ENCODE measurements at regions not wholly inside any gene's neighbourhood (a gene's known extent, or its start where the extent isn't known, plus 50 kb on each side); places are given as distances from the start of the nearest gene placed in this dataset.

DNA sequence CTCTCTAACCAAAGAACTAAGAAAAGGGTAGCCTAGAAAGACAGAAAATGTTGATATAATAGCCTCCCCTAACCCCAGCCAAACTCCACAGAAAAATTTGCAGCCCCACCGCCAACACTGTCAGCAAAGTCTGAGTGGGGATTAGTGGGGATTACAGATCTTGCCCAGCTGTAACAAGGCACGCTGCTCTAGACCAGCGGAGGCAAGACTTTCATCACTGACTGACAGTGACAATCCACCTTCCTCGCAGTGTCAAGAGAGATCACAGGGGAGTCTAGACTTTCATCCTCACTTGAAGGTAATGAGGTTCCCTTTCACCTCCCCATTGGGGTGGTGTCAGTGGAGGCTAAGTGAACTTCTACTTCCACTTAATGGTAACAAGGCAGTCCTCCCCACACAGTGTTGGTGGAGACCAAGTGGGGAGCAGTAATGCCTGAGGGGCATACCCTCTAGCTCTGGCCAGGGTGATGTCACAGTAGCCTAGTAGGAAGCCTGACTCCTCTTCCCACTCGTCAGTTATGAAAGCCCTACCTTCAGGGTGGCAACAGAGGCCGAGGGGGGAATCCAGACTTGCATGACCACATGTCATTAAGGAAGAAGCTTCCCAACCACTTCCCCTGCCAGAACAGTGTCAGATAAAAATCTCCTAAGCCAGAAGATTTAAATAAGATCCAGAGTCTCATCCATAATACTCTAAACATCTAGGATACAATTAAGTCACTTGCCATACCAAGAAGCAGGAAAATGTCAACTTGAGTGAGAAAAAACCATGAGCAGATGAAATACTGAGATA is 91.7 kb upstream of the RASSF8 start:
- H3K4me1 ChIP-seq = no peaks in the 10 kb centered on the region
- TF ChIP-seq POLR2A (IDR thresholded peaks at IDR 0.05) = no peak
- TF ChIP-seq, protein P1, sequence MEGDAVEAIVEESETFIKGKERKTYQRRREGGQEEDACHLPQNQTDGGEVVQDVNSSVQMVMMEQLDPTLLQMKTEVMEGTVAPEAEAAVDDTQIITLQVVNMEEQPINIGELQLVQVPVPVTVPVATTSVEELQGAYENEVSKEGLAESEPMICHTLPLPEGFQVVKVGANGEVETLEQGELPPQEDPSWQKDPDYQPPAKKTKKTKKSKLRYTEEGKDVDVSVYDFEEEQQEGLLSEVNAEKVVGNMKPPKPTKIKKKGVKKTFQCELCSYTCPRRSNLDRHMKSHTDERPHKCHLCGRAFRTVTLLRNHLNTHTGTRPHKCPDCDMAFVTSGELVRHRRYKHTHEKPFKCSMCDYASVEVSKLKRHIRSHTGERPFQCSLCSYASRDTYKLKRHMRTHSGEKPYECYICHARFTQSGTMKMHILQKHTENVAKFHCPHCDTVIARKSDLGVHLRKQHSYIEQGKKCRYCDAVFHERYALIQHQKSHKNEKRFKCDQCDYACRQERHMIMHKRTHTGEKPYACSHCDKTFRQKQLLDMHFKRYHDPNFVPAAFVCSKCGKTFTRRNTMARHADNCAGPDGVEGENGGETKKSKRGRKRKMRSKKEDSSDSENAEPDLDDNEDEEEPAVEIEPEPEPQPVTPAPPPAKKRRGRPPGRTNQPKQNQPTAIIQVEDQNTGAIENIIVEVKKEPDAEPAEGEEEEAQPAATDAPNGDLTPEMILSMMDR (IDR thresholded peaks at IDR 0.05) = no peak
- WGBS, 4 donors = 72 to 86% (median 77%) methylated on average over 6 of the region's 6 CpGs
- H3K9me3 ChIP-seq = peaks cover 0 to 17% (median 0%) of the 10 kb centered on the region in 12 donors
- no peak for DNase-seq
- H3K27ac ChIP-seq = no peak overlapping the region
- H3K4me3 ChIP-seq = no peak overlapping the region
- intact Hi-C loops (cut with DNase I) = no loop called here
- no peaks in the 10 kb centered on the region for H3K27me3 ChIP-seq
- H3K36me3 ChIP-seq = no peaks in the 10 kb centered on the region
- ATAC-seq = no peak

DNA sequence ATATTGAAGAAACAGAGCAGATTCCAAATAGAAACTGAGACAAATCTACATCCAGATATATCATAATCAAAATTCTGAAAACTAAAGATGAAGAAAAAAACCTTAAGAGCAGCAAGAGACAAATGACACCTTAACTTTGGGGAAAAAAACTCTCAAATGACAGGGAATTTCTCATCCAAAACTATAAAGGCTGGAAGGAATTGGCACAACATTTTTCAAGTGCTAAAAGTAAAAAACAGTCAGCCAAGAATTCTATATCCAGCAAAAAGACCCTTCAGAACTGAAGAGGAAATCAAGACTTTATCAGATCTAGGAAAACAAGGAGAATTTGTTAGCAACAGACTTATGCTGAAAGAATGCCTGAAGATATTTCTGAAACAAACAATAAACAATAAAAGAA is 90.3 kb upstream of the RASSF8 start:
- TF ChIP-seq, protein P1 (IDR thresholded peaks at IDR 0.05) = no peak
- TF ChIP-seq POLR2A (IDR thresholded peaks at IDR 0.05) = no peak

DNA sequence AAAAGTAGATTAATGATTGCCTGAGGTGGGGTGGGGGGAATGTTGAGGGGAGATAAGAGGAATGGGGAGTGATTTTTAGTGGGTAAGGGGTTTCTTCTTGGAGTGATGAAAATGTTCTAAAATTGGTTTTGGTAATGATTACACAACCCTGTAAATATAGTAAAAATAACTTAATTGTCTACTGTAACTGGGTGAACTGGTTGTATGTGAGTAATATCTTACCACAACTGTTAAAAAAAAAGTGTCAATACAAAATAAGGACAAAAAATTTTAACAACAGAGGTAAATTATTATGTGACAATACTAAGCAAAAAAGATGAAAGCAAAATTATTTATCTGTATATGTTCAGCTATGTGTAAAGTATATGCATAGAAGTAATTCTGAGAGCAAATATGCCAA is 86.3 kb upstream of the RASSF8 start:
- Histone ChIP-seq H3K27ac (no peak overlapping the region), H3K4me1 (no peaks in the 10 kb centered on the region), H3K27me3 (peaks cover 0 to 5% (median 0%) of the 10 kb centered on the region in 9 donors), H3K36me3 (no peaks in the 10 kb centered on the region), H3K9me3 (peaks cover 0 to 17% (median 0%) of the 10 kb centered on the region in 12 donors), H3K4me3 (no peak overlapping the region)
- ATAC-seq = no peak
- TF ChIP-seq POLR2A (IDR thresholded peaks at IDR 0.05) = no peak
- TF ChIP-seq, protein P1 (IDR thresholded peaks at IDR 0.05) = no peak
- intact Hi-C loops (cut with DNase I) = no loop called here
- no peak for DNase-seq

More for the DNA sequence above, 90.3 kb upstream of the RASSF8 start:
- intact Hi-C loops (cut with DNase I) = no loop called here
- no peak for ATAC-seq
- H3K27ac ChIP-seq = no peak overlapping the region
- no peaks in the 10 kb centered on the region for H3K36me3 ChIP-seq
- H3K4me3 ChIP-seq = no peak overlapping the region
- peaks cover 0 to 17% (median 0%) of the 10 kb centered on the region in 12 donors for H3K9me3 ChIP-seq
- H3K4me1 ChIP-seq = no peaks in the 10 kb centered on the region
- no peak for DNase-seq
- no peaks in the 10 kb centered on the region for H3K27me3 ChIP-seq

DNA sequence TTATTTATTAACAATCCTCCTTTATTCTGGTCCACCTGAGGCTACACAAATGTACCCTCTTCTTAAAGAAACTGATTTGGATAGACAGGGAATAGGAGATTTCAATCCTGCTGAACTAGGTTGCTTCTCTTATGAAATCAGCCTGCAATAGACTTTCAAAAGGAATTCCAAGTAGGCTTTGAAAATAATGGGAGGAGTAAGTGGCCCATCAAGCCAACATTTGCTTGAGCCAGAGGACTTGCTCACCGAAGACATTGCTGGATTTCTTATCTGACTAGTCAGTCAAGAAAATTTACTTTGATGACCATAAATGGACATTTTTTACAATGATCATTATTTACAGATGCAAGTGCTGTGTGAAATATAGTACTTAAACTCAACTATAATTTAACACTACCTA is 82.8 kb upstream of the RASSF8 start:
- H3K9me3 ChIP-seq = no peaks in the 10 kb centered on the region

More for the DNA sequence above, 82.8 kb upstream of the RASSF8 start:
- H3K4me1 ChIP-seq = no peaks in the 10 kb centered on the region
- ATAC-seq = no peak
- H3K36me3 ChIP-seq = no peaks in the 10 kb centered on the region
- H3K27me3 ChIP-seq = peaks cover 0 to 5% (median 0%) of the 10 kb centered on the region in 9 donors
- intact Hi-C loops (cut with DNase I) = no loop called here
- DNase-seq = no peak
- TF ChIP-seq POLR2A (IDR thresholded peaks at IDR 0.05) = no peak
- TF ChIP-seq, protein P1 (IDR thresholded peaks at IDR 0.05) = no peak
- no peak overlapping the region for H3K27ac ChIP-seq
- WGBS, 4 donors = 29 to 38% (median 34%) methylated on average over 1 of the region's 1 CpG
- H3K4me3 ChIP-seq = no peak overlapping the region

Measured in heart left ventricle (tissue), 16 donors.